RWPE1 (cell line): ENCODE measurements at regions not wholly inside any gene's neighbourhood (a gene's known extent, or its start where the extent isn't known, plus 50 kb on each side); places are given as distances from the start of the nearest gene placed in this dataset.

Experiments
- CTCF ChIA-PET: fragments of 350-600 bp; sonication (Branson Sonifier 250); formaldehyde crosslinking; extraction: SDS; loops from one replicate; lab custom pipeline; 2021; lab: Yijun Ruan, JAX
- POLR2A ChIA-PET: fragments of 400-600 bp; formaldehyde crosslinking; extraction: SDS; loops from one replicate; lab custom pipeline; 2020; ENCODE audit warnings: antibody characterized with exemption; ENCODE audit not compliant: low non-redundant PET; lab: Yijun Ruan, JAX
- DNase-seq: peaks from one replicate; pipeline ENCODE4 v3.0.0; 2012; ENCODE audit warnings: low spot score
- H3K27ac ChIP-seq: fragments of 450-650 bp; 2 replicates; pipeline ENCODE4 v1.5.1; 2017
- CTCF ChIP-seq: fragments of 450-650 bp; conservative IDR thresholded peaks from 2 replicates; pipeline ENCODE4 v1.5.1; 2017; ENCODE audit warnings: low read depth, mild to moderate bottlenecking

DNA sequence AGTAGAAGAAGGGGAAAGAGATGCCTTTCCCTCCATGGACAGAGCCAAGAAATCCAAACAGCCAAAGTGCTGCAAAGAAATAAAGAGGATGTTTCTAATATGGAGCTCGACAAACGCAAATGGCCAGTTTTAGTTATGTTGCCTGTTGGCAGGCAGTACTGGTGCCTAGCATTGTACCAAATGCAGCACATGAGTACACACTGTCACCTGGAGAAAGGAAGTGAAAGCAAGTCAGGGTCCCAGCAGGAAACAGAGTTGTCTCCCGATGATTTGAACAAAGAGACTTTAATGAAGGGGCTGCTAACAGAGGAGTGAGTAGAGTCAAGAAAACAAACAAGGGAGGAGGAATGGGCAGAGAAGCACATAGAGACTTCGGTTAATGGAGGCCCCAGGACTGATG is 623.0 kb downstream of the BCL11A start:
- POLR2A ChIA-PET: no interaction called here
- H3K27ac ChIP-seq: no peak overlapping the region
- CTCF ChIA-PET: no interaction called here
- TF ChIP-seq CTCF: no peak
- no peak for DNase-seq

DNA sequence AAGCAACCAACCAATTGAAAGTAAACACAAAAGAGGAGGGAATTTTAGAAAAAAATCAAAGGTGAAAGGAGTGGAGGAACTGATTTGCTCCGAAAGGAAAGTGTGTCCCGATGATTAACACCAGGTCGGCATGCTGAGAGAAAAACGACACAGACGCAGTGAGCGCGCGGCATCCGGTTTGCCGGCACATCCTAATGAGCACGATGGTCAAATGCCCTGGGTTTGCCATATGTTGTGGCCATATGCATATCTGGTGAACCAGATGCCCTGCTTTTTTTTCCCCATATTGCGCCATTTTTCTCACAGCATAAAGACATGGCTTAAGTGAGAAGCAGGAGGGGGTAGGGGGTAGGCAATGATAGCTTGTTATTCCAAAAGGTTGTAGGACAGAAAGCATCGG is 626.7 kb downstream of the BCL11A start:
- no peak overlapping the region for H3K27ac ChIP-seq
- CTCF ChIA-PET: interaction anchor here (0.5 kb wide), 1 partner anchor 680 kb away, joined by 3 read pairs; no protein-coding TSS in a partner anchor
- TF ChIP-seq CTCF: no peak
- POLR2A ChIA-PET: interaction anchor here (0.8 kb wide), 1 partner anchor 300 kb away, joined by 3 read pairs; no protein-coding TSS in a partner anchor
- no peak for DNase-seq

- ChIA-PET POLR2A (no interaction called here), CTCF (no interaction called here)
- no peak for DNase-seq
- TF ChIP-seq CTCF: no peak
- H3K27ac ChIP-seq: no peak overlapping the region
Measured at GRCh38 chr2:59925321-59925720, 628.1 kb downstream of the BCL11A start.

DNA sequence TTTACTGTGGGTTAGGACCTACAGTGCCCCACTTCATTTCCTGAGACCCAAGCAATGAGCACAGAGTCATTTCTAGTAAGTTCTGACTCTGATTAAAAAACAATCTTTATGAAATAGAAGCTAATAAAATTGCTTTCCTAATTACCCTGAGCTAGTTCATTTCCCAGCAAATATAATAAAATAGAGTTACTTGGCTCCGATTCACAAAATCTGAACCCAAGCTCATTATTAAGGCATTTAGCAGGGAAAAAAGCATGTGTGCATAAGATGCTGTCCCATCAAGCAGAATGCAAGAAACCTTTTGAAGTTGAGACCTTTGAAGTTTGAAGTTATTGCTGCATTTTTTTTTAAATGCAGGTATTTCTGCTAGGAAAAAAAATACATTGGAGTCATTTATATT is 629.1 kb downstream of the BCL11A start:
- ChIA-PET CTCF (no interaction called here), POLR2A (no interaction called here)
- H3K27ac ChIP-seq: no peak overlapping the region
- no peak for TF ChIP-seq CTCF
- DNase-seq: no peak

DNA sequence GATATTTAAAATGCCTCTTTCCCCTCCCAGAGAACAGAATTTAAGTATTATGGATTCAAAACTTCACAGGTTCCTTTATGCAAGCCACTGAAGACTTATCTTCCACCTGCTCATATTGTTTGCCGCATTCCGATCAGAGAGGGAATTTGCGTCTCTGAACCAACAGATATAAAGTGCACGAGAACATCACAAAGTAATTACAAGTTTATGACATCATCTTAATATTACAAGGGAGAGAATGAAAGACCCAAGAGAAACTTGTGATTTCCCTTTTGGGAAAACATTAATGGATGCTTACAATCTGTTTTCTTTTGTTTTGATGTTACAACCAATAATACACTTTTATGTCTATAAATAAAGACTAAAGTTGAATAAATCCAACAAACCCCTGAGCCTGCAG is 631.0 kb downstream of the BCL11A start:
- no peak for DNase-seq
- no peak for TF ChIP-seq CTCF
- ChIA-PET CTCF (no interaction called here), POLR2A (no interaction called here)
- H3K27ac ChIP-seq: no peak overlapping the region

DNA sequence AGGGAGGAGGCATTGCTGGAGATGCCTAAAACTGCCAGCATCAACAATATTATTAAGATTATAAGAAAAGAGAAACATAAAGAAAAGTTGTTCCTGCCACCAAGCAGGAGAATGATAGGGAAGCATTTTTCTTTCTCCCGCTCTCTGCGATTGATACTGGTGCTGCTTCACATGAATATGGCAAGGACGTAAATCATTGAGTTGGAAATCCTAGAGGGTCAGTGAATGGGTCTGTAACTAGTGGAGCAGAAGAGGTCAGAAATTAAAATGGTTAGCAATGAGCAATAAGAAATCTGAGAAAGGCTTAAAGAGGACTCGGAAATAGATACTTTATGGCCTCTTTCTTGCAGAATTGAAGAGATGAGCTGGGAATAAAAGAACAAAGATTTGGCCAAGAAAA is 631.7 kb downstream of the BCL11A start:
- no peak for DNase-seq
- TF ChIP-seq CTCF: no peak
- H3K27ac ChIP-seq: no peak overlapping the region
- CTCF ChIA-PET: interaction anchor here (0.6 kb wide), 1 partner anchor 39 kb away, joined by 3 read pairs; no protein-coding TSS in a partner anchor
- POLR2A ChIA-PET: no interaction called here
